ENCODE measurements at regions not wholly inside any gene's neighbourhood (a gene's known extent, or its start where the extent isn't known, plus 50 kb on each side); places are given as distances from the start of the nearest gene placed in this dataset.

GRCh38 chrX:44068043-44068442, 94.9 kb upstream of the NDP start:
- H2BK15ac ChIP-seq (ENCODE audit: low read depth, low read length): no peak overlapping the region
- H3K27me3 Mint-ChIP-seq (ENCODE audit: low read depth): no peaks in the 10 kb centered on the region

More at GRCh38 chrX:44068043-44068442, 94.9 kb upstream of the NDP start:
- Histone ChIP-seq H2AFZ (ENCODE audit: low read length) (no peak overlapping the region), H4K91ac (ENCODE audit: insufficient read length, low read depth, low read length) (no peak overlapping the region), H3T11ph (ENCODE audit: low read length) (no peak overlapping the region), H3K79me2 (ENCODE audit: insufficient read depth, low read length) (no peaks in the 10 kb centered on the region), H3K23me2 (ENCODE audit: insufficient read length, low read depth, low read length, poor library complexity, severe bottlenecking) (no peaks in the 10 kb centered on the region), H3K4me2 (ENCODE audit: insufficient read depth, insufficient read length, low read length) (no peak overlapping the region), H3K79me1 (ENCODE audit: insufficient read depth, low read depth, low read length, poor library complexity, severe bottlenecking) (no peaks in the 10 kb centered on the region), H2BK120ac (ENCODE audit: low read depth, low read length, poor library complexity, severe bottlenecking) (no peak overlapping the region), H3K27me3 (ENCODE audit: insufficient read depth, low read length) (no peaks in the 10 kb centered on the region), H2BK5ac (ENCODE audit: insufficient read length, low read length) (no peak overlapping the region), H3K23ac (ENCODE audit: insufficient read length, low read depth, low read length) (no peak overlapping the region), H4K20me1 (ENCODE audit: control insufficient read depth, insufficient read depth, insufficient read length) (no peaks in the 10 kb centered on the region), H4K5ac (ENCODE audit: insufficient read length, low read depth, low read length) (no peak overlapping the region), H2BK20ac (ENCODE audit: low read depth, low read length, poor library complexity, severe bottlenecking) (no peak overlapping the region), H2BK12ac (ENCODE audit: insufficient read length, low read depth, low read length) (no peak overlapping the region), H3K14ac (ENCODE audit: insufficient read depth, low read length) (no peak overlapping the region), H3K4ac (ENCODE audit: low read depth, low read length) (no peak overlapping the region), H4K8ac (replicated peaks; ENCODE audit: insufficient read length, low read depth, low read length) (no peak overlapping the region), H3K9ac (ENCODE audit: extremely low read depth, insufficient read length, low read length) (no peak overlapping the region), H2AK5ac (ENCODE audit: insufficient read length, low read length) (no peak overlapping the region), H3K27ac (ENCODE audit: insufficient read length, low read depth, low read length) (no peak overlapping the region), H3K56ac (ENCODE audit: insufficient read length, low read depth, low read length) (no peak overlapping the region), H3K18ac (ENCODE audit: insufficient read length, low read depth, low read length) (no peak overlapping the region), H3K4me1 (ENCODE audit: insufficient read depth, low read length) (no peaks in the 10 kb centered on the region), H3K9me3 (ENCODE audit: control insufficient read depth, low read depth, low read length) (peaks cover 10% of the 10 kb centered on the region)
- Mint-ChIP-seq H3K36me3 (ENCODE audit: insufficient read depth in 1 of 3, low read depth in 3 of 3) (peaks cover 0 to 6% (median 0%) of the 10 kb centered on the region in 3 experiments; a peak in 3 of 7 replicates), H3K4me3 (no peak overlapping the region), H3K4me1 (peaks cover 0 to 2% of the 10 kb centered on the region in 2 experiments; a peak in 1 of 4 replicates), H3K9me3 (peaks cover 69 to 73% of the 10 kb centered on the region in 2 experiments), H3K27ac (no peak overlapping the region)
- DNase-seq: no peak
- no peak for TF ChIP-seq CTCF (conservative IDR thresholded peaks at IDR 0.05)
- no CpG with 5 or more reads among the region's 2 CpGs for WGBS (ENCODE audit: extremely low coverage, insufficient read length, low lambda C conversion rate)
